OCI-M1 (cell line): ENCODE measurements at regions not wholly inside any gene's neighbourhood (a gene's known extent, or its start where the extent isn't known, plus 50 kb on each side); places are given as distances from the start of the nearest gene placed in this dataset.
A peak's percentile ranks its signal among the peaks of the same experiment; 100 is the strongest.

ENCODE experiments used
- DNase-seq: peaks from one replicate; lab custom pipeline; 2025; lab: John Stamatoyannopoulos, UW

DNA sequence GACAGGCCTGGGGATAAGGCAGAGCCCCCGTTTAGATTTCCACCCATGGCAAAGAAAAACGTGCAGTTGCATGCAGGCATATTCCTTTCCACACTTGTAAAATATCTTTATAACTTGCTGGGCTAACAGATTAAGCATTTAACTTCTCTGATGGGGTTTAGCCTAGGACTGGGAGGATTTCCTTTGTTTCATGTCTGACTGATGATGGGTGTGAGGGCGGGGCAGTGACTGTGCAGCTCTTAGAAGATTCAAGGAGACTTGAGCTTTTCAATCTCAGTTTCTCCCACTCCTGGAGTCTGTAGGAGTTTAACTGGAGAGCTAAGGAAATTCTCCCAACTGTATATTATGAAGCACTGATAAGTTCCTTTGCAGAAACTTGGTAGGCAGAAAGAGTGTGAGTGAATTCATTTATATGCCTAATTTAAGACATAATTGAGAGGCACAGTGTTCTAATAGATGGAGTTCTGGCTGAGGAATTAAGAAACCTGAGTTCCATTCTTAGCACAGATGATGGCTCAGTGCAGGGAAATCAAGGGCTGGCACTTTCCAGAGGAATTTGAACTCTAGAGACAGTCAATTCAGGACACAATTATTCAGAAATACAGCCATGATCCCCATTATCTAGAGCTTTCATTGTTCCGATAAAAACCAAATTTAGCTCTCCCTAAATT, 214.6 kb upstream of the CNR1 start:
- DNase-seq, result no peak

DNA sequence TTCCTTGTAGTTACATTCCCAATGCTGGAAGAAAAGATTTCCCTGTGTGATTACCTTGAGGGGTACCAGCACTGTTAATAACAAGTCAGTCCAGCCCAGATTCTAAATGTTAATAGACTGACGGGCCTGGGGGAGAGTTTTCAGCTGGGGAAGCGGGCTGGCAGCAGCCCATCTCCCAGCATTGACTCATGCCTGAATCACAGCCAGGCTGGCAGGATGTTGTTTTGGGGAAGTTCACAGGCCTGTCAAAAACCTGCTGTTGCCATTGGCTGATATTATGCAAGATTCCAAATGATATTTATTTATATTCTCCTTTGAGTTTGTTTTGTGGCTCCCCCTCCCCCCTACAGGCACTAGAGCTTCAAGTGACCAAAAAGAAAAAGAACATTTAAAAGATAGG, 213.9 kb upstream of the CNR1 start:
- peak; percentile 41 for DNase-seq

DNA sequence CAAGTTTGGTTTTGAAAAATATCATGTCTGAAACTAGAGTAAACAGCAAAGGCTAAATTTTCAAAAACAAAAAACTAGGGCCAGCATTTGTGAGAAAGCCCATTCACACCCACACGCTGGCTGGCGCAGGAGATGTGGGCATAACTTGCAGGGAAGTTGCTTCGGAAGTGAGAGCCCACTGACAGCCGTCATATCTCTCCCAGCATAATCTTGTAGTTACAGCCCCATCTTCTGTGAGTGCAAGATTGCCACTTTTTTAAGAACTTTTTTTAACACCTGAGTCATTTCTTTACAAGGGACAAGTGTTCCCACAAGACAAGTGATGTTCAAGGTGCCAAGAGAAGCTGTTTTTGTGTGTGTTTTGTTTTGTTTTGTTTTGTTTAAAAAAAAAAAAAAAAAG, 212.5 kb upstream of the CNR1 start:
- DNase-seq, result peak; percentile 62

- peak; percentile 67 for DNase-seq
These were observed 211.9 kb upstream of the CNR1 start for GRCh38 chr6:88377976-88378568.

GRCh38 chr6:88376768-88377387, 210.7 kb upstream of the CNR1 start:
- DNase-seq, result no peak

GRCh38 chr6:88376197-88376596, 210.1 kb upstream of the CNR1 start:
- no peak for DNase-seq

DNA sequence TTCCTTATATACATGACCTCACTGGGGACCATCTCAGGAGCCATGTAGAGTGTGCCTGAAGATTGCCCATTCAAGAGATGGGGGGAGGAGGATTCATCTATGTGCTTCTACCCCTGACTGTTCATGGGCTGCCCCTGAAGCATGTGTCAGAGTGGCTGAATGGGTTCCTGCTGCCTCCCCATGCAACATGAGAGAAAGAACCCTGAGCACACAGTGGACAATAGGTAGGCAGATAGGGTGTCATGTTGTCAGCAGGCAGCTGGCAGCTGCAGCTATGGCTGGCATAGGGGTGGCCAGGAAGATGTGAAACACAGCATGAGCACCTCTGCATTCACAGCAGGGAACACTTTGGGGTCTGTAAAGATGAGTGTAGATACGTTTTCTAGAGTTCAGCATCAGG, 208.4 kb upstream of the CNR1 start:
- DNase-seq, result no peak

GRCh38 chr6:88371480-88371879, 205.3 kb upstream of the CNR1 start:
- peak; percentile 61 for DNase-seq

DNA sequence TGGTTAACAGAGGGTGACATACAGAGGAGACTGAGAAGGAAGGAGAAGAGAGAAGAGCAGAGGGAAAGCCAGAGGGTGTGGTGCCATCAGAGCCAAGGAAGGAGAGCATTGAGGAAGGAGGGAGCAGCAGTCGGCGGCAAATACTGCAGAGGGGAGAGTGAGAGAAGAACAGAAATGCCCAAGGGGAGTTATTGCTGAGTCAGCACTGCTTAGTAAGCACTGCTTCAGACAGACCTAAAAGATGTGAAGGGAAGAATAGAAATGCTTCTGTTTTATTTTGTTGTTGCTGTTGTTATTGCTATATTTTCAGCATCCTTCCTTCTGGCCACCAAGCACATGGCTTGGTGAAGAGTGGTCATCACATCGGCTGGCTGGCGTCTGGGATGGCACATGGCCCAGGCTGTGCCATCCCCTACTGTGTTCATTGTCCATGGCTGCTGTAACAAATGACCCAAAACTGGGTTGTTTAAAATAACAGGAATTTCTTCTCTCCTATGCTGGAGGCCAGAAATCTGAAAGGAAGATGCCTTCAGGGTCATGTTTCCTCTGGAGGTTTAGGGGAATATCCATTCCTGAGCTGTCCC, 204.1 kb upstream of the CNR1 start:
- DNase-seq, result no peak

- DNase-seq, result no peak
These were observed 203.1 kb upstream of the CNR1 start for GRCh38 chr6:88369262-88369661.

GRCh38 chr6:88368071-88368787, 202.1 kb upstream of the CNR1 start:
- no peak for DNase-seq

- DNase-seq, result no peak
These were observed 201.1 kb upstream of the CNR1 start for GRCh38 chr6:88367248-88367647.

DNA sequence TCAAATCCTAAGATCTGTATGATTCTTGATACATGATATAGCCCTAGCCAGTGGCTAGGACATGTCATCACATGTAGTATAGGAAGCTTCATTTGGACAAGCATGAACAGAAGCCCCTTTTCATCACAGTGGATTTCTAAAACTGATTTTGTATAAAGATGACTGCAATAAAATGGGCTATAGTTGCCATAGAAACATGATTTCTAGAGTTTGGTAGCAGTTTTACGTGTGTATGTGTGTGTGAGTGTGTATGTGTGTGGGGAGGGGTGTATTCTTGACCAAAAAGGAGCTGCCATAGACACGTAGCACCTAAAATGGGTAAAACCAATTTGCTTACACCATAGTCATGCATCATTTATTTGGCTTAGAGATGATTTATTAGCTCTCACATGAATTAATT, 200.5 kb upstream of the CNR1 start:
- DNase-seq, result no peak

GRCh38 chr6:88365656-88366055, 199.5 kb upstream of the CNR1 start:
- DNase-seq, result no peak

- no peak for DNase-seq
These were observed 199.1 kb upstream of the CNR1 start for GRCh38 chr6:88365230-88365629.

DNA sequence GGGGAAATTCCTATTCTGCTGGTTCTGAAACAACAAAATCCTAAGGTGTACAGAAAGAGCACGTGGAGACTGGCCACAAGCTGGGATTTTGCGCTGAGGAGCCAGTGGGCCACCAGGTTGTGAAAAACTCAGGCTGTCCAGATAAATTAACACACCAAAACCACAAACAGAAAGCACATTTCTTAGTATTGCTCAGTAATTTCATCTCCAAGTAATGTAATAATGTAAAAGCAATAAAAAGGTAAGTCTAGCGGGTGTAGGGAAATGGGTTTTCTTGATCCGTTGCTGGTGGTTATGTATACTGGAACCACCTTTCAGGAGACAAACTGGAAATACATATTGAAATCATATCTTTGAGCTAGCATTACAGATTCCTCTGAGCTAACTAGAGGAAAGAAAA, 195.6 kb upstream of the CNR1 start:
- DNase-seq, result no peak

GRCh38 chr6:88361298-88361697, 195.2 kb upstream of the CNR1 start:
- DNase-seq, result no peak

DNA sequence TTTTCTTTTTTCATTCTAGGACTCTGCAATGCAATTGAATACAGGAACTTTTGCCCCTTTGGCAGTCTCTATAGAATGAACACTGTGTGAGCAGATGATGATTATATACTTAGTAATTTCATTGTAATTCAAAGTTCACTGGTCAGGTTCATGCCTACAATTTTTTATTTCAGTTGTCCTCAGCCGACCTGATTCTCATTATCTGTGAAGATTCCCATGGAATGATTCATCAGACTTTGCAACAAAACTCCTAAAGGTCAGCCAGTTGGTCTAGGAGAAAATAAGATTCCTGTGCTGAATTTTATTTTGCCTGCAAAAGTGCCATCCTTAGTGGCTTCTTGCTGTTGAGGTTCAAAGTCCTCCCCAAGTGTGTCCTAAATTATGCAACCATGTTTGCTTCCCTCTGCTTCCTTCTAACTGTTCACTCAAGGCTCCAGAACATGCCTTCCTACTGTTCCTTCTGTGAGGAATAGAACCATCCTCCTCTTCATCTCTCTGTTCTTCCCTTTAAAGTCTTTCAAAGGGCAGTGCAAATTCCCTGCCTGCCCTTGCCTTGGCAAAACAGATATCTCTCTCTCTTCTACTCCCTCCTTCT, 194.2 kb upstream of the CNR1 start:
- no peak for DNase-seq

DNA sequence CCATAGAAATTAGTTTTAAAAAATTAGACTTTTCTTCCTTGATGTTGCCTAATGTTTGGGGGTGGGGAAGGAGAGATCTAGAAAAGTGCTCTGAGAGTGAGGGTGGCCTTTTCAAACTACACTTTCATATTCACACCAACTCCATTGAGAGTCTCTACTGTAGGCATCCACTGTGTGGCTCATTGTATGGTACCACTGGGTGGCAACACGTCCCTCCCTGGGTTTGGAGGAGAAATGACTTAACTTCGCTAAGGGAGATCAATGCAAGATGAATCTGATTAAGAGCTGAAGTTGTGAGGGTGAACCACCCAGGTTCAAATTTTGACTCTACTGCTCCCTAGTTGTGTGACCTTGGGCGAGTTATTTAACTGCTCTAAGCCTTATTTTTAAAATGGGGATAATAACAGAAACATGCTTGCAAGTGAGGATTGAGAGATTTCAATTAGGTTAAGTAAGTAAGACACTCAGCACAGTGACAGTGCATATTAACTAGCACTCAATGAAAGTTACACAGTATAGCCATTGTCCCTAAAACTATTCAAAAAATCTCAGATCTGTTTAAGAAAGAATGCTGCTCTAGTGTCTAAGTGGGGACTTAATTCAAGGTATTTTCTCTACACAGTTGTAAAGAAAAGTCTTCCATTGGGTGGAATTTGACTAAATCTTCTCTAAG, 193.5 kb upstream of the CNR1 start:
- no peak for DNase-seq

DNA sequence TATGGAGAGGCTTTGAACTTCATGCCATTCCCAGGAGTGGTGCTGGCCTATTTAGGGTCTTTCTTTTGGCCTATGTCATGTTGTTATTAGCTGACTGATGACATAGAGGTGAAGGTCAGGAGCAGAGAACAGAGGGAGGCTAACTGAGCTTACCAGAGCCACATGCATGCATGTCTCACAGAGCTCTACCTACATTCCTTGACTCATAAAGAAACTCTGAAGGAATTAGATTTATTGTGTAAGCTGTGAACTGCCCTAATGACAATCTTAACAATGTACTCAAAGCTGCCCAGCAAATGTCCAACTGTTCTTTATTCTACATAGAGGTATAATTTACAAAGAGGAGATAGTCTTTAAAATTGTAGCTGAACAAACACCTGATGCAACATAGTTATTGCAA, 192.7 kb upstream of the CNR1 start:
- DNase-seq, result no peak

DNA sequence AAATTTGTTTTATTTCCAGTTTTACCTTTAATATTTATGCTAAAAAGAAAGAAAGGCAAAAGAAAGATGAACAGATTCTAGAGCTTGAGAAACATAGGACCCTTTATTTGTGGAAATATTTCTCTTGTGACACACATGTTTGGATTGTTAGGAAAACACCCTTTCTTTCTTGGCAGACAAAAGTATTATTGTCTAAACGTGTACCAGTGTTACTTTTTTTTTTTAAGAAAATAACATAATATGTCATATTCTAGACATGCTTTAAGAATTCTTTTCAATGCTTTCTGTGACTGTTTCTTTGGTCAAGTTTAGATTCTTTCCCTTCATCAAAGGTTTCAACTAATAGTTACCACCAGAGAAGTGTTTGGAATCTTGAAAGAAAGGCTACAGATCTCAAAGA, 183.4 kb upstream of the CNR1 start:
- DNase-seq, result no peak

DNA sequence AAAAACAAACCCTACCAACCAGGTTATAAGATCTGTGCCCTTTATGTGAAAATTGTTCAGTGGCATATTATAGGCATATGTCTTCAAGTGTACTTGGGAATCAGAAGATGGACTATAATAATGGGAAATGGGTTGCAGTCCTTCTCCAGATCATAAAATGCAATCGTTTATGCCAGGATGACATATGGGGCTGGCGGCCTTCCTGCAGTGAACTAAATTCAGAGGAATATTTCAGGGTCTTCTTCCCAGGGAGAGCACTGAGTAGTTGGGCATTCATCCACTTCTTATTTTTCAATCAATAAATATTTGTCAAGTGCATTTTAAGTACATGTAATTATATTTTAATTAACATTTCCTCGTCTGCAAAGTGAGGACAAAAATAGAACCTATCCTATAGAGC, 176.2 kb upstream of the CNR1 start:
- no peak for DNase-seq
